ENCODE measurements at regions not wholly inside any gene's neighbourhood (a gene's known extent, or its start where the extent isn't known, plus 50 kb on each side); places are given as distances from the start of the nearest gene placed in this dataset.

DNA sequence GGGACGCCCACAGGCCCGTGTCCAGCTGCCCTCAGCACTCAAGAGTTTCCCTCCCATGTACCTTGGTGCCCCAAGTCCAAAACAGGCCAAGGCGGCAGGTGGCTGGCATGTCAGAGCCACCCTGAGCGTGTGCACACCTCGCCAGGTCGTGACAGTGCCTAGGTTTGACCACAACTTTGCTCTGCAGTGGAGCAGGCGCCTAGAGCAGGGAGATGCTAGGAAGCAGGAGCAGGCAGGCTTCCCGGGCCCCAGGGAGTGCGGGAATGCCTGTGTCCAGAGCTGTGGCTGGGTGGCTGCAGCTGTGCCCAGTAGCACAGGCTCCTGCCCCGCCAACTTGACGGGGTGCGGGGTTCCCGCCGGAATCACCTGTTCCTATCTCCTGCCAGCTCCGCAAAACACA lies 380.8 kb upstream of the IMPG1 start:
- TF ChIP-seq ZFX (IDR thresholded peaks at IDR 0.05) (no peak), SIN3A (IDR thresholded peaks at IDR 0.05; ENCODE audit: low read depth) (no peak), EZH2phosphoT487 (IDR thresholded peaks at IDR 0.05; ENCODE audit: borderline replicate concordance) (no peak), SP1 (IDR thresholded peaks at IDR 0.05; ENCODE audit: low read depth) (no peak), ZNF274 (IDR thresholded peaks at IDR 0.05; ENCODE audit: low read depth, low read length) (no peak), EZH2 (IDR thresholded peaks at IDR 0.05) (no peak), YY1 (IDR thresholded peaks at IDR 0.05; ENCODE audit: extremely low read depth, insufficient replicate concordance, low read depth, low read length) (no peak), POLR2A (IDR thresholded peaks at IDR 0.05; ENCODE audit: borderline replicate concordance, extremely low read depth, insufficient read depth, insufficient read length) (no peak), CBX3 (IDR thresholded peaks at IDR 0.05; ENCODE audit: low read depth) (no peak), EGR1 (IDR thresholded peaks at IDR 0.05; ENCODE audit: low read depth) (no peak), CEBPB (IDR thresholded peaks at IDR 0.05; ENCODE audit: low read depth) (no peak), TCF7L2 (IDR thresholded peaks at IDR 0.05; ENCODE audit: borderline replicate concordance, extremely low read depth, insufficient read depth, insufficient read length) (no peak), RAD21 (IDR thresholded peaks at IDR 0.05; ENCODE audit: low read depth) (no peak), FOSL1 (IDR thresholded peaks at IDR 0.05; ENCODE audit: low read depth) (no peak), SRF (IDR thresholded peaks at IDR 0.05; ENCODE audit: low read depth) (no peak)
- TF ChIP-seq, protein P1, sequence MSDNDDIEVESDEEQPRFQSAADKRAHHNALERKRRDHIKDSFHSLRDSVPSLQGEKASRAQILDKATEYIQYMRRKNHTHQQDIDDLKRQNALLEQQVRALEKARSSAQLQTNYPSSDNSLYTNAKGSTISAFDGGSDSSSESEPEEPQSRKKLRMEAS (IDR thresholded peaks at IDR 0.05), result no peak
- TF ChIP-seq, protein P2, sequence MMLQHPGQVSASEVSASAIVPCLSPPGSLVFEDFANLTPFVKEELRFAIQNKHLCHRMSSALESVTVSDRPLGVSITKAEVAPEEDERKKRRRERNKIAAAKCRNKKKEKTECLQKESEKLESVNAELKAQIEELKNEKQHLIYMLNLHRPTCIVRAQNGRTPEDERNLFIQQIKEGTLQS (IDR thresholded peaks at IDR 0.05), result no peak
- TF ChIP-seq, protein P3, sequence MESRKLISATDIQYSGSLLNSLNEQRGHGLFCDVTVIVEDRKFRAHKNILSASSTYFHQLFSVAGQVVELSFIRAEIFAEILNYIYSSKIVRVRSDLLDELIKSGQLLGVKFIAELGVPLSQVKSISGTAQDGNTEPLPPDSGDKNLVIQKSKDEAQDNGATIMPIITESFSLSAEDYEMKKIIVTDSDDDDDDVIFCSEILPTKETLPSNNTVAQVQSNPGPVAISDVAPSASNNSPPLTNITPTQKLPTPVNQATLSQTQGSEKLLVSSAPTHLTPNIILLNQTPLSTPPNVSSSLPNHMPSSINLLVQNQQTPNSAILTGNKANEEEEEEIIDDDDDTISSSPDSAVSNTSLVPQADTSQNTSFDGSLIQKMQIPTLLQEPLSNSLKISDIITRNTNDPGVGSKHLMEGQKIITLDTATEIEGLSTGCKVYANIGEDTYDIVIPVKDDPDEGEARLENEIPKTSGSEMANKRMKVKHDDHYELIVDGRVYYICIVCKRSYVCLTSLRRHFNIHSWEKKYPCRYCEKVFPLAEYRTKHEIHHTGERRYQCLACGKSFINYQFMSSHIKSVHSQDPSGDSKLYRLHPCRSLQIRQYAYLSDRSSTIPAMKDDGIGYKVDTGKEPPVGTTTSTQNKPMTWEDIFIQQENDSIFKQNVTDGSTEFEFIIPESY (IDR thresholded peaks at IDR 0.05; ENCODE audit: extremely low read depth, insufficient replicate concordance, low read length), result no peak
- TF ChIP-seq, protein P4, sequence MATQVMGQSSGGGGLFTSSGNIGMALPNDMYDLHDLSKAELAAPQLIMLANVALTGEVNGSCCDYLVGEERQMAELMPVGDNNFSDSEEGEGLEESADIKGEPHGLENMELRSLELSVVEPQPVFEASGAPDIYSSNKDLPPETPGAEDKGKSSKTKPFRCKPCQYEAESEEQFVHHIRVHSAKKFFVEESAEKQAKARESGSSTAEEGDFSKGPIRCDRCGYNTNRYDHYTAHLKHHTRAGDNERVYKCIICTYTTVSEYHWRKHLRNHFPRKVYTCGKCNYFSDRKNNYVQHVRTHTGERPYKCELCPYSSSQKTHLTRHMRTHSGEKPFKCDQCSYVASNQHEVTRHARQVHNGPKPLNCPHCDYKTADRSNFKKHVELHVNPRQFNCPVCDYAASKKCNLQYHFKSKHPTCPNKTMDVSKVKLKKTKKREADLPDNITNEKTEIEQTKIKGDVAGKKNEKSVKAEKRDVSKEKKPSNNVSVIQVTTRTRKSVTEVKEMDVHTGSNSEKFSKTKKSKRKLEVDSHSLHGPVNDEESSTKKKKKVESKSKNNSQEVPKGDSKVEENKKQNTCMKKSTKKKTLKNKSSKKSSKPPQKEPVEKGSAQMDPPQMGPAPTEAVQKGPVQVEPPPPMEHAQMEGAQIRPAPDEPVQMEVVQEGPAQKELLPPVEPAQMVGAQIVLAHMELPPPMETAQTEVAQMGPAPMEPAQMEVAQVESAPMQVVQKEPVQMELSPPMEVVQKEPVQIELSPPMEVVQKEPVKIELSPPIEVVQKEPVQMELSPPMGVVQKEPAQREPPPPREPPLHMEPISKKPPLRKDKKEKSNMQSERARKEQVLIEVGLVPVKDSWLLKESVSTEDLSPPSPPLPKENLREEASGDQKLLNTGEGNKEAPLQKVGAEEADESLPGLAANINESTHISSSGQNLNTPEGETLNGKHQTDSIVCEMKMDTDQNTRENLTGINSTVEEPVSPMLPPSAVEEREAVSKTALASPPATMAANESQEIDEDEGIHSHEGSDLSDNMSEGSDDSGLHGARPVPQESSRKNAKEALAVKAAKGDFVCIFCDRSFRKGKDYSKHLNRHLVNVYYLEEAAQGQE (IDR thresholded peaks at IDR 0.05; ENCODE audit: low read depth), result no peak
- no peak overlapping the region for H3K9ac ChIP-seq (ENCODE audit: low read length)
- no peak for ATAC-seq
- no peaks in the 10 kb centered on the region for H3K9me3 ChIP-seq (ENCODE audit: control insufficient read depth in 1 of 2, insufficient read depth in 1 of 2, low read depth in 1 of 2, low read length in 2 of 2)
- no peaks in the 10 kb centered on the region for H3K79me2 ChIP-seq (ENCODE audit: insufficient read depth, low read length)
- no peak overlapping the region for H3K4me3 ChIP-seq (replicated peaks in 1 of 2; ENCODE audit: low read depth in 1 of 2, low read length in 2 of 2)
- no TSS peak for BruUV-seq (replicated peaks)
- ChIA-PET CTCF (no interaction called here), RAD21 (ENCODE audit: low non-redundant PET in 1 of 2, low total read pairs in 2 of 2, uncharacterized antibody in 2 of 2, unreplicated experiment in 2 of 2) (no interaction called here), POLR2A (no interaction called here)
- intact Hi-C loops (cut with micrococcal nuclease), result no loop called here
- H3K4me1 ChIP-seq (ENCODE audit: control insufficient read depth in 1 of 2, insufficient read depth in 2 of 2, low read length in 2 of 2), result no peaks in the 10 kb centered on the region
- DNase-seq (ENCODE audit: low read depth, low spot score), result no peak
- H2AFZ ChIP-seq (ENCODE audit: low read depth, low read length, poor library complexity, severe bottlenecking), result no peak overlapping the region
- H4K20me1 ChIP-seq (ENCODE audit: insufficient read depth), result no peaks in the 10 kb centered on the region
- no peaks in the 10 kb centered on the region for H3K9me2 ChIP-seq (ENCODE audit: insufficient read depth)
- H3K36me3 ChIP-seq (ENCODE audit: control insufficient read depth in 1 of 2, insufficient read depth in 2 of 2, low read length in 2 of 2), result no peaks in the 10 kb centered on the region
- H3K27ac ChIP-seq (ENCODE audit: low read depth, low read length), result no peak overlapping the region
- no peaks in the 10 kb centered on the region for H3K27me3 ChIP-seq (ENCODE audit: insufficient read depth, low read length)
- H3K4me2 ChIP-seq (ENCODE audit: low read length), result no peak overlapping the region
